PC-9 (cell line): ENCODE measurements at regions not wholly inside any gene's neighbourhood (a gene's known extent, or its start where the extent isn't known, plus 50 kb on each side); places are given as distances from the start of the nearest gene placed in this dataset.

Source experiments
- CTCF ChIP-seq: fragments of 200-600 bp; sonication (generic); conservative IDR thresholded peaks from 2 replicates; pipeline ENCODE4 v1.6.1; 2017; ENCODE audit warnings: mixed run types, antibody characterized with exemption, mild to moderate bottlenecking, moderate library complexity
- EZH2 ChIP-seq: fragments of 200-600 bp; sonication (generic); IDR thresholded peaks from 2 replicates; pipeline ENCODE4 v1.8.0; 2017; ENCODE audit warnings: antibody characterized with exemption, low read depth

GRCh38 chr1:192888574-192888973, 79.7 kb downstream of the RGS2 start:
- no peak for TF ChIP-seq CTCF
- TF ChIP-seq EZH2, result no peak
